ENCODE measurements at regions not wholly inside any gene's neighbourhood (a gene's known extent, or its start where the extent isn't known, plus 50 kb on each side); places are given as distances from the start of the nearest gene placed in this dataset.

DNA sequence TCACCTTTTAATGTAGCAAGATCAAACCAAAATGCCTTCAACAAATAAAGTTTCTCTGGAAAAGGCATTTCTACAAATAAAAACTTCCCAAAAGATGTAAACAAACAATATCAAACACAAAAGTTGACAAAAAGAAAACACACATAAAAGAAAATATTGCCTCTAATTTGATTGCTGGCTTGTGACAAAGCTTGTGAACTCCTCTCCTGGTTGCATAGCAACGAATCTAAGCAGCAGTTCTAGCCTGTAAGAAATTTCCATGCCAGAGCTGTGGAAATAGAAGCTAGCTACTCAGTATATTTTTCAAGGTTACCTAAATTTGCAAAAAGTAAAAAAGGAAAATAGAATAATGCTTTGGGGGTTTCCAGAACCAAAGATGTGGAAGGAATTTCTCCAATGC is 173.9 kb upstream of the CDK1 start:
- no peak overlapping the region for H3K27ac ChIP-seq (ENCODE audit: low read length)
- POLR2A ChIA-PET (ENCODE audit: unreplicated experiment), result no interaction called here
- no peak overlapping the region for H3K4me2 ChIP-seq (ENCODE audit: low read length)
- intact Hi-C loops (cut with micrococcal nuclease), result no loop called here
- CTCF ChIA-PET, result interaction anchor here (0.7 kb wide), 1 partner anchor 70 kb away, joined by 6 read pairs; no protein-coding TSS in a partner anchor
- ATAC-seq (no peak), DNase-seq (no peak)
- H3K36me3 ChIP-seq (ENCODE audit: low read depth, low read length), result no peaks in the 10 kb centered on the region
- BruUV-seq (replicated peaks), result no TSS peak
- no peak overlapping the region for H2AFZ ChIP-seq (ENCODE audit: low read length)
- TF ChIP-seq EZH2 (IDR thresholded peaks at IDR 0.05; ENCODE audit: low read length, unreplicated experiment) (no peak), EZH2phosphoT487 (IDR thresholded peaks at IDR 0.05; ENCODE audit: borderline replicate concordance, low read length) (no peak)
- TF ChIP-seq, protein P1, sequence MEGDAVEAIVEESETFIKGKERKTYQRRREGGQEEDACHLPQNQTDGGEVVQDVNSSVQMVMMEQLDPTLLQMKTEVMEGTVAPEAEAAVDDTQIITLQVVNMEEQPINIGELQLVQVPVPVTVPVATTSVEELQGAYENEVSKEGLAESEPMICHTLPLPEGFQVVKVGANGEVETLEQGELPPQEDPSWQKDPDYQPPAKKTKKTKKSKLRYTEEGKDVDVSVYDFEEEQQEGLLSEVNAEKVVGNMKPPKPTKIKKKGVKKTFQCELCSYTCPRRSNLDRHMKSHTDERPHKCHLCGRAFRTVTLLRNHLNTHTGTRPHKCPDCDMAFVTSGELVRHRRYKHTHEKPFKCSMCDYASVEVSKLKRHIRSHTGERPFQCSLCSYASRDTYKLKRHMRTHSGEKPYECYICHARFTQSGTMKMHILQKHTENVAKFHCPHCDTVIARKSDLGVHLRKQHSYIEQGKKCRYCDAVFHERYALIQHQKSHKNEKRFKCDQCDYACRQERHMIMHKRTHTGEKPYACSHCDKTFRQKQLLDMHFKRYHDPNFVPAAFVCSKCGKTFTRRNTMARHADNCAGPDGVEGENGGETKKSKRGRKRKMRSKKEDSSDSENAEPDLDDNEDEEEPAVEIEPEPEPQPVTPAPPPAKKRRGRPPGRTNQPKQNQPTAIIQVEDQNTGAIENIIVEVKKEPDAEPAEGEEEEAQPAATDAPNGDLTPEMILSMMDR (conservative IDR thresholded peaks at IDR 0.05; ENCODE audit: low read depth, low read length), result no peak
- no peak overlapping the region for H3K9ac ChIP-seq (ENCODE audit: low read length)
- no peaks in the 10 kb centered on the region for H3K27me3 ChIP-seq (ENCODE audit: low read length)
- no peaks in the 10 kb centered on the region for H3K9me3 ChIP-seq (ENCODE audit: low read length)
- H3K4me3 ChIP-seq (ENCODE audit: low read length), result no peak overlapping the region
- no peaks in the 10 kb centered on the region for H3K9me2 ChIP-seq (replicated peaks; ENCODE audit: low read length)
- no peaks in the 10 kb centered on the region for H3K79me2 ChIP-seq (ENCODE audit: low read length)
- H3K4me1 ChIP-seq (ENCODE audit: insufficient read depth, low read length), result no peaks in the 10 kb centered on the region
- H4K20me1 ChIP-seq (ENCODE audit: low read length), result no peaks in the 10 kb centered on the region
- H3F3A ChIP-seq (ENCODE audit: low read length, unreplicated experiment), result no peaks in the 10 kb centered on the region

DNA sequence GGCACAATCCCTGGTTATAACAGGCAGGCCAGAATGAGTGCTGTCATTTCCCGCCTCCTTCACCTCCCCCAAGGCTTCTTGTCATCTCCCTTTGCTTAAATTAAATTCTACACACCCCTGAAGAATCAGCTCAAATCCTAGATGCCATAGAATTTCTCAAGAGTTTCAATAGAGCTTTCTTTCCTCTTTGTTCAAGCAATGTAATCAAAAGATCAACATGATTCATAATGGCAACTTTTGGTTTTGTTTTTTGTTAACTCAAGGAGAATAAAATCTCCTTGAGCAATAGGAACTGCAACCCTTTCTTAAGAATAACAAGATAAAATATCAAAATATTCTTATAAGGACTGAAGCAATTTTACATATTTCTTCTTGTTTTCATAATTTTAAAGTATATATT is 180.8 kb upstream of the CDK1 start:
- H3K9me3 ChIP-seq (ENCODE audit: low read length), result no peaks in the 10 kb centered on the region
- H3K79me2 ChIP-seq (ENCODE audit: low read length), result no peaks in the 10 kb centered on the region
- H3K9ac ChIP-seq (ENCODE audit: low read length), result no peak overlapping the region
- ChIA-PET POLR2A (ENCODE audit: unreplicated experiment) (no interaction called here), CTCF (no interaction called here)
- no peaks in the 10 kb centered on the region for H3F3A ChIP-seq (ENCODE audit: low read length, unreplicated experiment)
- no TSS peak for BruUV-seq (replicated peaks)
- no peak for TF ChIP-seq EZH2phosphoT487 (IDR thresholded peaks at IDR 0.05; ENCODE audit: borderline replicate concordance, low read length)
- TF ChIP-seq EZH2 (IDR thresholded peaks at IDR 0.05; ENCODE audit: low read length, unreplicated experiment), result no peak
- TF ChIP-seq, protein P1 (conservative IDR thresholded peaks at IDR 0.05; ENCODE audit: low read depth, low read length), result no peak
- peaks cover 11% of the 10 kb centered on the region for H3K4me1 ChIP-seq (ENCODE audit: insufficient read depth, low read length)
- H3K27ac ChIP-seq (ENCODE audit: low read length), result no peak overlapping the region
- no peaks in the 10 kb centered on the region for H3K9me2 ChIP-seq (replicated peaks; ENCODE audit: low read length)
- H3K4me2 ChIP-seq (ENCODE audit: low read length), result no peak overlapping the region
- H4K20me1 ChIP-seq (ENCODE audit: low read length), result no peaks in the 10 kb centered on the region
- H2AFZ ChIP-seq (ENCODE audit: low read length), result no peak overlapping the region
- H3K36me3 ChIP-seq (ENCODE audit: low read depth, low read length), result no peaks in the 10 kb centered on the region
- intact Hi-C loops (cut with micrococcal nuclease), result no loop called here
- no peak for ATAC-seq
- no peak overlapping the region for H3K4me3 ChIP-seq (ENCODE audit: low read length)
- DNase-seq, result no peak
- H3K27me3 ChIP-seq (ENCODE audit: low read length), result no peaks in the 10 kb centered on the region

DNA sequence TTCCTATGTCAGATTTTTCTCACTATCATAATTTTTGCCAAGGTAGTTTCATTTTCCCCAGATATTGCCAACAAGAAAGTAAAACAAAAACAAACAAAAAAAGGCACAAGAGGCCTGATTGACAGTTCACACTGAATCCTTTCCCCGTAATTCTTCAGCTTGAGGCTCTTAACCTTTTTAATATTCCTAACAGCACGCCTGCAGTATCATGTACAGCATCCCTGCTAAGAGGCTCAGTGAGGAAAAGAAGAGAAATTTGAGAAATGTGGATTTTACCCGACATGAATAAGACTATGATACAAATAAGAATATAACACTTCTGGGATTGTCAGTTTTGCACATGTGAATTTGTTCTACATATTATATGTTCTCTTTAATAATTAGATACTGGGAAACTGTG is 182.4 kb upstream of the CDK1 start:
- Histone ChIP-seq H3K79me2 (ENCODE audit: low read length) (no peaks in the 10 kb centered on the region), H3K9me3 (ENCODE audit: low read length) (no peaks in the 10 kb centered on the region), H3K36me3 (ENCODE audit: low read depth, low read length) (no peaks in the 10 kb centered on the region), H3K9me2 (replicated peaks; ENCODE audit: low read length) (no peaks in the 10 kb centered on the region), H3K4me3 (ENCODE audit: low read length) (no peak overlapping the region), H3K4me1 (ENCODE audit: insufficient read depth, low read length) (peaks cover 11% of the 10 kb centered on the region), H3K27me3 (ENCODE audit: low read length) (no peaks in the 10 kb centered on the region), H2AFZ (ENCODE audit: low read length) (no peak overlapping the region), H3K9ac (ENCODE audit: low read length) (no peak overlapping the region), H3K27ac (ENCODE audit: low read length) (no peak overlapping the region), H3F3A (ENCODE audit: low read length, unreplicated experiment) (no peaks in the 10 kb centered on the region), H4K20me1 (ENCODE audit: low read length) (no peaks in the 10 kb centered on the region), H3K4me2 (ENCODE audit: low read length) (no peak overlapping the region)
- intact Hi-C loops (cut with micrococcal nuclease), result no loop called here
- no peak for TF ChIP-seq EZH2 (IDR thresholded peaks at IDR 0.05; ENCODE audit: low read length, unreplicated experiment)
- TF ChIP-seq, protein P1 (conservative IDR thresholded peaks at IDR 0.05; ENCODE audit: low read depth, low read length), result no peak
- no peak for TF ChIP-seq EZH2phosphoT487 (IDR thresholded peaks at IDR 0.05; ENCODE audit: borderline replicate concordance, low read length)
- ChIA-PET CTCF (interaction anchor here (0.9 kb wide), 1 partner anchor 129 kb away, joined by 3 read pairs; no protein-coding TSS in a partner anchor), POLR2A (ENCODE audit: unreplicated experiment) (no interaction called here)
- ATAC-seq (no peak), DNase-seq (no peak)
- BruUV-seq (replicated peaks), result no TSS peak

Data from PC-3 (cell line).